GM18505 (cell line): ENCODE measurements at regions not wholly inside any gene's neighbourhood (a gene's known extent, or its start where the extent isn't known, plus 50 kb on each side); places are given as distances from the start of the nearest gene placed in this dataset.

ENCODE experiments used
- ATAC-seq: cut with Tn5 transposase; IDR thresholded peaks from one replicate; pipeline ENCODE4 v1.9.1; 2021; ENCODE audit not compliant: unreplicated experiment
- POLR2A ChIP-seq: IDR thresholded peaks from 4 replicates; pipeline ENCODE4 v1.6.1; 2011; ENCODE audit warnings: borderline replicate concordance; ENCODE audit not compliant: insufficient read depth, insufficient read length; ENCODE audit errors: extremely low read depth

GRCh38 chr12:30823764-30824163 is 69.0 kb upstream of the CAPRIN2 start:
- TF ChIP-seq POLR2A: no peak
- no peak for ATAC-seq

GRCh38 chr12:30823156-30823699 is 68.5 kb upstream of the CAPRIN2 start:
- no peak for TF ChIP-seq POLR2A
- peak; percentile 59 for ATAC-seq

GRCh38 chr12:30822385-30823155 is 67.8 kb upstream of the CAPRIN2 start:
- peak; percentile 50 for ATAC-seq
- no peak for TF ChIP-seq POLR2A

- TF ChIP-seq POLR2A: no peak
- ATAC-seq: no peak
Measured at GRCh38 chr12:30820406-30820946, 65.7 kb upstream of the CAPRIN2 start.

GRCh38 chr12:30818562-30818961 is 63.8 kb upstream of the CAPRIN2 start:
- ATAC-seq: no peak
- no peak for TF ChIP-seq POLR2A

- ATAC-seq: no peak
- no peak for TF ChIP-seq POLR2A
Measured at GRCh38 chr12:30816742-30817465, 62.2 kb upstream of the CAPRIN2 start.

- no peak for TF ChIP-seq POLR2A
- ATAC-seq: no peak
Measured at GRCh38 chr12:30814295-30814655, 59.5 kb upstream of the CAPRIN2 start.

GRCh38 chr12:30813525-30814294 is 59.0 kb upstream of the CAPRIN2 start:
- TF ChIP-seq POLR2A: no peak
- ATAC-seq: no peak

GRCh38 chr12:30811966-30812365 is 57.2 kb upstream of the CAPRIN2 start:
- no peak for TF ChIP-seq POLR2A
- no peak for ATAC-seq

GRCh38 chr12:30810918-30811317 is 56.2 kb upstream of the CAPRIN2 start:
- no peak for ATAC-seq
- no peak for TF ChIP-seq POLR2A

- no peak for TF ChIP-seq POLR2A
- ATAC-seq: no peak
Measured at GRCh38 chr12:30807695-30808034, 52.9 kb upstream of the CAPRIN2 start.

GRCh38 chr12:30806989-30807694 is 52.4 kb upstream of the CAPRIN2 start:
- TF ChIP-seq POLR2A: no peak
- ATAC-seq: peak; percentile 62
